Calu3 (cell line): ENCODE measurements at regions not wholly inside any gene's neighbourhood (a gene's known extent, or its start where the extent isn't known, plus 50 kb on each side); places are given as distances from the start of the nearest gene placed in this dataset.

Experiments used
- BruUV-seq: library from RNA; stranded (reverse); fragments of 400-500 nt; replicated peaks from 2 replicates; lab custom pipeline; 2021; lab: Mats Ljungman, UMichigan
- CTCF ChIA-PET: fragments of 300-600 bp; sonication (Branson Sonifier 250); formaldehyde crosslinking; loops from one replicate; lab custom pipeline; 2022; ENCODE audit warnings: antibody characterized with exemption; lab: Charles Lee
- DNase-seq: peaks from one replicate; pipeline ENCODE4 v3.0.0; 2022
- H3K27ac Mint-ChIP-seq: one replicate; pipeline ENCODE4 v1.8.0; 2022; ENCODE audit warnings: mixed read lengths; ENCODE audit not compliant: unreplicated experiment
- H3K27me3 Mint-ChIP-seq: one replicate; pipeline ENCODE4 v1.8.0; 2022; ENCODE audit warnings: mixed read lengths; ENCODE audit not compliant: unreplicated experiment
- H3K36me3 Mint-ChIP-seq: one replicate; pipeline ENCODE4 v1.8.0; 2022; ENCODE audit warnings: mild to moderate bottlenecking, moderate library complexity, mixed read lengths; ENCODE audit not compliant: insufficient read depth, unreplicated experiment
- H3K4me1 Mint-ChIP-seq: one replicate; pipeline ENCODE4 v1.8.0; 2022; ENCODE audit warnings: mild to moderate bottlenecking, low read depth, mixed read lengths; ENCODE audit not compliant: unreplicated experiment
- H3K4me3 Mint-ChIP-seq: one replicate; pipeline ENCODE4 v1.8.0; 2022; ENCODE audit warnings: mild to moderate bottlenecking, low read depth, moderate library complexity, mixed read lengths; ENCODE audit not compliant: unreplicated experiment
- H3K9me3 Mint-ChIP-seq: one replicate; pipeline ENCODE4 v1.8.0; 2022; ENCODE audit warnings: low read depth, mixed read lengths; ENCODE audit not compliant: unreplicated experiment
- intact Hi-C: fragments of 100-400 bp; cut with micrococcal nuclease; formaldehyde crosslinking; loops from one replicate; pipeline ENCODE4 v1.10.0; 2022; ENCODE audit not compliant: unreplicated experiment
- TF ChIP-seq, protein P1 (sequence below): fragments of 200-600 bp; IDR thresholded peaks from one replicate; pipeline ENCODE4 v1.8.0; 2022; ENCODE audit warnings: antibody characterized with exemption; ENCODE audit not compliant: unreplicated experiment

DNA sequence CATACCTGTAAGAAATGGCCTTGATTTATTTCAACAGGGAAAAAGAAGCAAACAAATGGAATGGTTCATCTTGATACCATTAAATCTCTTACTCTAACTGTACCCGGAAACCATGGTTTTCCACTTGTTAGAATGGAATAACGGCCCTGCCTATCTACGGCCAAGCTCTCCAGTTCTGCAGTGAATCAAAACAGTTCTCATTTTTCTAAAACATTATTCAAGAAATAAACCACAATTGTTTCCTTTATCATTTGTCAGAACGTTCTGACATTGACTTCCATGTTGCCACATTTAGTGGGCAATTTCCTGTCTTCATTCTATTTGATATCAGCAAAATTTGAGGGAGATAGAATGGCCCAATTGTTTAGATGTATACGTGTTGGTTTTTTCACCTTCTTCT, 118.8 kb upstream of the CDH19 start:
- H3K27ac Mint-ChIP-seq = peak overlapping the region; percentile 61
- no TSS peak for BruUV-seq
- H3K9me3 Mint-ChIP-seq = peaks cover 5% of the 10 kb centered on the region
- H3K27me3 Mint-ChIP-seq = no peaks in the 10 kb centered on the region
- TF ChIP-seq, protein P1, sequence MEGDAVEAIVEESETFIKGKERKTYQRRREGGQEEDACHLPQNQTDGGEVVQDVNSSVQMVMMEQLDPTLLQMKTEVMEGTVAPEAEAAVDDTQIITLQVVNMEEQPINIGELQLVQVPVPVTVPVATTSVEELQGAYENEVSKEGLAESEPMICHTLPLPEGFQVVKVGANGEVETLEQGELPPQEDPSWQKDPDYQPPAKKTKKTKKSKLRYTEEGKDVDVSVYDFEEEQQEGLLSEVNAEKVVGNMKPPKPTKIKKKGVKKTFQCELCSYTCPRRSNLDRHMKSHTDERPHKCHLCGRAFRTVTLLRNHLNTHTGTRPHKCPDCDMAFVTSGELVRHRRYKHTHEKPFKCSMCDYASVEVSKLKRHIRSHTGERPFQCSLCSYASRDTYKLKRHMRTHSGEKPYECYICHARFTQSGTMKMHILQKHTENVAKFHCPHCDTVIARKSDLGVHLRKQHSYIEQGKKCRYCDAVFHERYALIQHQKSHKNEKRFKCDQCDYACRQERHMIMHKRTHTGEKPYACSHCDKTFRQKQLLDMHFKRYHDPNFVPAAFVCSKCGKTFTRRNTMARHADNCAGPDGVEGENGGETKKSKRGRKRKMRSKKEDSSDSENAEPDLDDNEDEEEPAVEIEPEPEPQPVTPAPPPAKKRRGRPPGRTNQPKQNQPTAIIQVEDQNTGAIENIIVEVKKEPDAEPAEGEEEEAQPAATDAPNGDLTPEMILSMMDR = no peak
- no peak overlapping the region for H3K4me3 Mint-ChIP-seq
- H3K4me1 Mint-ChIP-seq = peaks cover 31% of the 10 kb centered on the region
- no peak for DNase-seq
- CTCF ChIA-PET = no interaction called here
- H3K36me3 Mint-ChIP-seq = peaks cover 7% of the 10 kb centered on the region
- intact Hi-C loops = no loop called here

DNA sequence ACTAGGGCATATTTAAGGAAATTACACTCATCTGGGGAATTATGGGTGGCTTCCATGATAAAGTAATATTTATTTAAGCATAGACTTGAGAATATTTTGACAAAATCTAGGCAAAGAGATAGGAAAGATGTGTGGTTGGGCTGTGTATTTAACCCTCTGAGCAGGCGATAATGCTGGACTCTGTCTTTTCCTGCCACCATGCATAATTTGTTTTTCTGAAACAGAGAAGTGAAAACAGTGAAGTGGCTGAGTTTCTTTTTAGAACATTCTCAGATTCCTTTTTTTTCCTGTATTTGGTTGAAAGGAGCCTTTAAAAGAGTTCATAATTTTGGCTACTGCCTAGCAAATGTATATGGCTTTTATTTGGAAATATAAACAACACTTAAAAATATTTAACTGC, 104.8 kb upstream of the CDH19 start:
- H3K36me3 Mint-ChIP-seq = no peaks in the 10 kb centered on the region
- TF ChIP-seq, protein P1 = no peak
- no peak overlapping the region for H3K4me3 Mint-ChIP-seq
- DNase-seq = no peak
- H3K9me3 Mint-ChIP-seq = no peaks in the 10 kb centered on the region
- intact Hi-C loops = no loop called here
- CTCF ChIA-PET = no interaction called here
- no peaks in the 10 kb centered on the region for H3K4me1 Mint-ChIP-seq
- no peaks in the 10 kb centered on the region for H3K27me3 Mint-ChIP-seq
- H3K27ac Mint-ChIP-seq = no peak overlapping the region
- no TSS peak for BruUV-seq

DNA sequence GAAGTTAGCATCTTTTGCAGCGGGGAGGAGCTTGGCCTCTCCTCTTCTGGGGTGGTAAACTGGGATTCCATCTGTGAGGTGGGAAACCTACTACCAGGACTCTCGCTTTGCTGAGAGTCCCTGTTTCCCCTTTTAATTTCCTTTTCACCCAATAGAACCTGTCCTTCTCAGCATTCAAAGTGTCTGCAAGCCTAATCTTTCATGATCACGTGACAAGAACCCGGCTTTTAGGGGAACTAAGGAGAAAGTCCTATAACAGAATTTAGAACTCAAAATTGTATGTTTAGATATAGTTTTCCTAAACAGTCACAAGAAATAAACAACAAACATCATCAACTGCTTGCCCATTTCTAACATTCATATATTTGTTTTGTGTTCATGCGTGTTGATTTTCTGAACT, 103.6 kb upstream of the CDH19 start:
- no peaks in the 10 kb centered on the region for H3K4me1 Mint-ChIP-seq
- no peaks in the 10 kb centered on the region for H3K9me3 Mint-ChIP-seq
- CTCF ChIA-PET = no interaction called here
- no peak overlapping the region for H3K4me3 Mint-ChIP-seq
- H3K27ac Mint-ChIP-seq = no peak overlapping the region
- DNase-seq = no peak
- intact Hi-C loops = no loop called here
- no TSS peak for BruUV-seq
- TF ChIP-seq, protein P1 = no peak
- H3K27me3 Mint-ChIP-seq = no peaks in the 10 kb centered on the region
- no peaks in the 10 kb centered on the region for H3K36me3 Mint-ChIP-seq

DNA sequence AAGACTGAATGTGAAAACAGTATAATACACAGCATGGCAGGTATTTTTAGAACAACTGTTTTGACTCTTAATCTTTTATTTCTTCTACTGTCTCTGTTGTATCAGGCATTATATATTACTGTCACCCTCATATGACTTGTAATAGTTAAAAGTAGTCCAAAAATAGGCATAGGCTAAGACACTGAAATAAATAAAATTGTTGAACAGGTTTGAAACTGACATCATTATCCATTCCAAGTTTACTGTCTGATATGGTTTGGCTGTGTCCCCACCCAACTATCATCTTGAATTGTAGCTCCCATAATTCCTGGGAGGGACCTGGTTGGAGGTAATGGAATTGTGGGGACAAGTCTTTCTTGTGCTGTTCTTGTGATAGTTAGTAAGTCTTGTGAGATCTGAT, 91.4 kb upstream of the CDH19 start:
- CTCF ChIA-PET = no interaction called here
- intact Hi-C loops = no loop called here
- no peak overlapping the region for H3K4me3 Mint-ChIP-seq

More for the DNA sequence above, 91.4 kb upstream of the CDH19 start:
- no TSS peak for BruUV-seq
- Mint-ChIP-seq H3K9me3 (peaks cover 5% of the 10 kb centered on the region), H3K27me3 (no peaks in the 10 kb centered on the region), H3K36me3 (no peaks in the 10 kb centered on the region), H3K27ac (no peak overlapping the region), H3K4me1 (peaks cover 8% of the 10 kb centered on the region)
- TF ChIP-seq, protein P1 = no peak
- no peak for DNase-seq
